H9 (cell line): ENCODE measurements at regions not wholly inside any gene's neighbourhood (a gene's known extent, or its start where the extent isn't known, plus 50 kb on each side); places are given as distances from the start of the nearest gene placed in this dataset.

ENCODE experiments used
- DNase-seq: peaks from one replicate; pipeline ENCODE4 v3.0.0-alpha.2; 2017
- H2AFZ ChIP-seq: one replicate; pipeline ENCODE4 v1.6.1; 2013; ENCODE audit warnings: mild to moderate bottlenecking, low read length, control low read depth, moderate library complexity
- H2AK5ac ChIP-seq: 2 replicates; pipeline ENCODE4 v1.6.1; 2013; ENCODE audit warnings: low read length, control low read depth, mixed read lengths; ENCODE audit not compliant: insufficient read length
- H2BK120ac ChIP-seq: one replicate; pipeline ENCODE4 v1.6.1; 2013; ENCODE audit warnings: low read depth, mild to moderate bottlenecking, low read length, control low read depth, inconsistent platforms; ENCODE audit not compliant: poor library complexity, severe bottlenecking
- H2BK12ac ChIP-seq: 2 replicates; pipeline ENCODE4 v1.6.1; 2013; ENCODE audit warnings: low read length, control low read depth, mixed read lengths, low read depth; ENCODE audit not compliant: insufficient read length
- H2BK15ac ChIP-seq: 2 replicates; pipeline ENCODE4 v1.6.1; 2013; ENCODE audit warnings: low read depth, low read length, control low read depth
- H2BK20ac ChIP-seq: one replicate; pipeline ENCODE4 v1.6.1; 2013; ENCODE audit warnings: low read depth, mild to moderate bottlenecking, low read length, control low read depth, inconsistent platforms; ENCODE audit not compliant: poor library complexity, severe bottlenecking
- H2BK5ac ChIP-seq: 2 replicates; pipeline ENCODE4 v1.6.1; 2013; ENCODE audit warnings: low read length, control low read depth, mixed read lengths; ENCODE audit not compliant: insufficient read length
- H3K14ac ChIP-seq: 2 replicates; pipeline ENCODE4 v1.6.1; 2013; ENCODE audit warnings: low read length, control low read depth; ENCODE audit not compliant: insufficient read depth
- H3K18ac ChIP-seq: 2 replicates; pipeline ENCODE4 v1.6.1; 2013; ENCODE audit warnings: low read depth, mild to moderate bottlenecking, mixed read lengths, low read length, control low read depth; ENCODE audit not compliant: insufficient read length
- H3K23ac ChIP-seq: 2 replicates; pipeline ENCODE4 v1.6.1; 2013; ENCODE audit warnings: low read length, control low read depth, mixed read lengths, low read depth; ENCODE audit not compliant: insufficient read length
- H3K23me2 ChIP-seq: 2 replicates; pipeline ENCODE4 v1.6.1; 2013; ENCODE audit warnings: low read depth, mild to moderate bottlenecking, mixed read lengths, low read length, control low read depth; ENCODE audit not compliant: insufficient read length, poor library complexity, severe bottlenecking
- H3K27ac ChIP-seq: 2 replicates; pipeline ENCODE4 v1.5.1; 2013; ENCODE audit warnings: low read length, control low read depth, mixed read lengths, low read depth; ENCODE audit not compliant: insufficient read length
- H3K27me3 ChIP-seq: 2 replicates; pipeline ENCODE4 v1.6.1; 2013; ENCODE audit warnings: low read length, control low read depth, inconsistent platforms; ENCODE audit not compliant: insufficient read depth
- H3K4ac ChIP-seq: 2 replicates; pipeline ENCODE4 v1.6.1; 2013; ENCODE audit warnings: low read depth, mild to moderate bottlenecking, control low read depth, inconsistent platforms, low read length, moderate library complexity
- H3K4me1 ChIP-seq: 2 replicates; pipeline ENCODE4 v1.6.1; 2013; ENCODE audit warnings: low read length, control low read depth, inconsistent platforms; ENCODE audit not compliant: insufficient read depth
- H3K4me2 ChIP-seq: 2 replicates; pipeline ENCODE4 v1.6.1; 2013; ENCODE audit warnings: low read length, control low read depth, mixed read lengths; ENCODE audit not compliant: insufficient read length, insufficient read depth
- H3K56ac ChIP-seq: 2 replicates; pipeline ENCODE4 v1.6.1; 2013; ENCODE audit warnings: low read depth, mild to moderate bottlenecking, mixed read lengths, low read length, control low read depth; ENCODE audit not compliant: insufficient read length
- H3K79me1 ChIP-seq: 2 replicates; pipeline ENCODE4 v1.6.1; 2013; ENCODE audit warnings: low read depth, mild to moderate bottlenecking, moderate library complexity, low read length, control low read depth, inconsistent platforms; ENCODE audit not compliant: insufficient read depth, poor library complexity, severe bottlenecking
- H3K79me2 ChIP-seq: 2 replicates; pipeline ENCODE4 v1.6.1; 2013; ENCODE audit warnings: low read length, control low read depth, inconsistent platforms; ENCODE audit not compliant: insufficient read depth
- H3K9ac ChIP-seq: 2 replicates; pipeline ENCODE4 v1.6.1; 2013; ENCODE audit warnings: low read length, control low read depth, mixed read lengths; ENCODE audit not compliant: insufficient read length; ENCODE audit errors: extremely low read depth
- H3K9me3 ChIP-seq: one replicate; pipeline ENCODE4 v1.6.1; 2013; ENCODE audit warnings: low read depth, low read length, inconsistent platforms; ENCODE audit not compliant: control insufficient read depth
- H3T11ph ChIP-seq: one replicate; pipeline ENCODE4 v1.6.1; 2013; ENCODE audit warnings: mild to moderate bottlenecking, low read length, control low read depth, inconsistent platforms
- H4K20me1 ChIP-seq: one replicate; pipeline ENCODE4 v1.6.1; 2013; ENCODE audit not compliant: control insufficient read depth, insufficient read length, insufficient read depth
- H4K5ac ChIP-seq: 2 replicates; pipeline ENCODE4 v1.6.1; 2013; ENCODE audit warnings: low read depth, mild to moderate bottlenecking, mixed read lengths, low read length, control low read depth; ENCODE audit not compliant: insufficient read length
- H4K8ac ChIP-seq: replicated peaks from 2 replicates; pipeline ENCODE4 v1.6.1; 2013; ENCODE audit warnings: low read length, control low read depth, mixed read lengths, low read depth; ENCODE audit not compliant: insufficient read length
- H4K91ac ChIP-seq: 2 replicates; pipeline ENCODE4 v1.6.1; 2013; ENCODE audit warnings: low read depth, mild to moderate bottlenecking, moderate library complexity, mixed read lengths, low read length, control low read depth; ENCODE audit not compliant: insufficient read length
- H3K27ac Mint-ChIP-seq, 3 experiments: 2 replicates in 2 of 3; 3 replicates in 1 of 3; pipeline ENCODE4 v1.8.0; 2020 to 2021; ENCODE audit warnings: mixed read lengths in 3 of 3, mild to moderate bottlenecking in 1 of 3, moderate library complexity in 1 of 3
- H3K27me3 Mint-ChIP-seq: 2 replicates; pipeline ENCODE4 v1.8.0; 2021; ENCODE audit warnings: low read depth, mild to moderate bottlenecking, moderate library complexity, mixed read lengths
- H3K36me3 Mint-ChIP-seq, 3 experiments: 2 replicates in 2 of 3; 3 replicates in 1 of 3; pipeline ENCODE4 v1.8.0; 2020 to 2021; ENCODE audit warnings: low read depth in 3 of 3, mixed read lengths in 3 of 3; ENCODE audit not compliant: insufficient read depth in 1 of 3
- H3K4me1 Mint-ChIP-seq, 2 experiments: 2 replicates each; pipeline ENCODE4 v1.8.0; 2020; ENCODE audit warnings: mixed read lengths in 2 of 2
- H3K4me3 Mint-ChIP-seq, 2 experiments: 2 replicates in 1 of 2; 3 replicates in 1 of 2; pipeline ENCODE4 v1.8.0; 2020 to 2021; ENCODE audit warnings: mild to moderate bottlenecking in 2 of 2, mixed read lengths in 2 of 2, moderate library complexity in 1 of 2
- H3K9me3 Mint-ChIP-seq, 2 experiments: 2 replicates in 1 of 2; 3 replicates in 1 of 2; pipeline ENCODE4 v1.8.0; 2020; ENCODE audit warnings: mild to moderate bottlenecking in 2 of 2, mixed read lengths in 2 of 2, moderate library complexity in 1 of 2
- WGBS: extraction: QIAGEN DNeasy Blood & Tissue Kit; methylation state at CpG from one replicate; pipeline ENCODE4 v1.1.7; 2013; ENCODE audit warnings: missing lambda C conversion rate, low lambda C conversion rate, mixed read lengths; ENCODE audit not compliant: insufficient read length; ENCODE audit errors: extremely low coverage; 5-methylcytosine and 5-hydroxymethylcytosine counted together
- TF ChIP-seq, protein P1 (sequence below): fragments of 200-600 bp; sonication (generic); conservative IDR thresholded peaks from 3 replicates; pipeline ENCODE4 v1.8.0; 2021; ENCODE audit warnings: antibody characterized with exemption, mild to moderate bottlenecking

DNA sequence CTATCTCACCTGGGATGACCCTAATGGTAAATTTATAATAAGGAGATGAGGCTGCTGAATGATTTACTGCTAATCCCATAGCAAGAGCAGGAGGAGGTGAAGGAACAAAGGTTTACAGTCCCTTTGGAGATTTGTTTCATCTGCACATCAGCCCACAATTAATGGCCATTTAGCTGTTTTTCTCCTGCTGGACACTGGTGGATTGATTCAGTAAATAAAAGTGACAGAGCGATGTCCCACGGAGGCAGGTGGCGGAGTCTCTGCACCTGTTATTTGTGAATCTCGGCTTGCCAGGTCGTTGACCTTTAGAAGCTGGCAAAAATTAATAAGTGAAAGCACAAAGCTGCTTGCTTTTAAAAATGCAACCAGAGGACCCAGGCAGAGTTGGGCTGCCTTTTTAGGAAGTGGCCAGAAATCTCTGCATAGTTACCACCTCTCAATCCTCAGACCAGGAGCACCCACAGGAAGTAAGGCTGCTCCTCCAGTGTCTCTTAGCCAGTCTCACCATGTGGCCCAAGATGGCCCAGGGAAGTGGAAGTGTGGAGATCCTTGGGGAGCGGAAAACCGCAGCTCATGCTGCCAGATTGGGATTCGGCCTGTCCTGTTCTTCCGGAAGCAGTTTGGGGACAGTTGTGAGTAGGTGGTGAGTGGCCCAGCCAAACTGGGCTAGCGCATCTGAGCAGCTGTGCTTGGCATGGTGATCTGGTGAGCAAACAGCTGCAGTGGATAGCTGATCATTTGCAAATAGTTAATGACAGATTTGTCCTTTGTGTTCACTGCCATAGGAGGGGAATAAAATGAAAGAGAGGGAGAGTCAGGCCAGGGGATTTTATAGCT is 1005.7 kb upstream of the PIK3C3 start:
- Histone ChIP-seq H3K23me2 (no peaks in the 10 kb centered on the region), H3K27ac (no peak overlapping the region), H3K79me2 (no peaks in the 10 kb centered on the region), H2AFZ (no peak overlapping the region), H3K9me3 (no peaks in the 10 kb centered on the region), H3K23ac (no peak overlapping the region), H2AK5ac (no peak overlapping the region), H4K5ac (no peak overlapping the region), H4K91ac (no peak overlapping the region), H4K8ac (no peak overlapping the region), H3T11ph (no peak overlapping the region), H3K4me1 (no peaks in the 10 kb centered on the region; the same call in 1 of the 2 replicates), H4K20me1 (no peaks in the 10 kb centered on the region), H3K4ac (no peak overlapping the region), H3K9ac (no peak overlapping the region), H2BK15ac (no peak overlapping the region), H2BK5ac (no peak overlapping the region), H3K79me1 (no peaks in the 10 kb centered on the region), H3K14ac (peak overlapping the region; percentile 6; the same call in 1 of the 2 replicates), H3K56ac (no peak overlapping the region), H3K18ac (no peak overlapping the region), H3K4me2 (no peak overlapping the region), H2BK120ac (no peak overlapping the region), H2BK20ac (no peak overlapping the region), H3K27me3 (no peaks in the 10 kb centered on the region), H2BK12ac (no peak overlapping the region)
- TF ChIP-seq, protein P1, sequence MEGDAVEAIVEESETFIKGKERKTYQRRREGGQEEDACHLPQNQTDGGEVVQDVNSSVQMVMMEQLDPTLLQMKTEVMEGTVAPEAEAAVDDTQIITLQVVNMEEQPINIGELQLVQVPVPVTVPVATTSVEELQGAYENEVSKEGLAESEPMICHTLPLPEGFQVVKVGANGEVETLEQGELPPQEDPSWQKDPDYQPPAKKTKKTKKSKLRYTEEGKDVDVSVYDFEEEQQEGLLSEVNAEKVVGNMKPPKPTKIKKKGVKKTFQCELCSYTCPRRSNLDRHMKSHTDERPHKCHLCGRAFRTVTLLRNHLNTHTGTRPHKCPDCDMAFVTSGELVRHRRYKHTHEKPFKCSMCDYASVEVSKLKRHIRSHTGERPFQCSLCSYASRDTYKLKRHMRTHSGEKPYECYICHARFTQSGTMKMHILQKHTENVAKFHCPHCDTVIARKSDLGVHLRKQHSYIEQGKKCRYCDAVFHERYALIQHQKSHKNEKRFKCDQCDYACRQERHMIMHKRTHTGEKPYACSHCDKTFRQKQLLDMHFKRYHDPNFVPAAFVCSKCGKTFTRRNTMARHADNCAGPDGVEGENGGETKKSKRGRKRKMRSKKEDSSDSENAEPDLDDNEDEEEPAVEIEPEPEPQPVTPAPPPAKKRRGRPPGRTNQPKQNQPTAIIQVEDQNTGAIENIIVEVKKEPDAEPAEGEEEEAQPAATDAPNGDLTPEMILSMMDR: no peak
- DNase-seq: no peak
- H3K36me3 Mint-ChIP-seq: peaks cover 1 to 22% (median 6%) of the 10 kb centered on the region in 3 experiments; a peak in 4 of 7 replicates
- peaks cover 9 to 16% of the 10 kb centered on the region in 2 experiments; a peak in 4 of 5 replicates for H3K9me3 Mint-ChIP-seq
- H3K27ac Mint-ChIP-seq: no peak overlapping the region; a peak in 1 of 7 replicates
- H3K4me1 Mint-ChIP-seq: peaks cover 19 to 21% of the 10 kb centered on the region in 2 experiments
- no peaks in the 10 kb centered on the region for H3K27me3 Mint-ChIP-seq
- no peak overlapping the region for H3K4me3 Mint-ChIP-seq
- no CpG with 5 or more reads among the region's 10 CpGs for whole genome bisulfite sequencing
